Erythroblast (primary cell): ENCODE measurements at regions not wholly inside any gene's neighbourhood (a gene's known extent, or its start where the extent isn't known, plus 50 kb on each side); places are given as distances from the start of the nearest gene placed in this dataset.

Experiments used
- GATA1 ChIP-seq: IDR thresholded peaks from 2 replicates; pipeline ENCODE4 v1.6.1; 2011; ENCODE audit warnings: low read depth, mild to moderate bottlenecking, control low read depth, low read length, moderate library complexity
- POLR2A ChIP-seq: IDR thresholded peaks from 2 replicates; pipeline ENCODE4 v1.6.1; 2011; ENCODE audit warnings: mild to moderate bottlenecking, low read length

GRCh38 chr22:19630614-19631013 is 83.7 kb upstream of the SEPTIN5 start:
- TF ChIP-seq POLR2A: no peak
- TF ChIP-seq GATA1: no peak
